Vagina (tissue), 2 donors: ENCODE measurements at regions not wholly inside any gene's neighbourhood (a gene's known extent, or its start where the extent isn't known, plus 50 kb on each side); places are given as distances from the start of the nearest gene placed in this dataset.

Source experiments
- CTCF ChIP-seq, 3 experiments: fragments of 450-650 bp in 2 of 3; fragments of 200-600 bp in 1 of 3; sonication (generic) in 1 of 3; IDR thresholded peaks; one replicate each; pipeline ENCODE4 v1.5.1; 2017 to 2019; ENCODE audit warnings: antibody characterized with exemption in 3 of 3, mild to moderate bottlenecking in 2 of 3, moderate library complexity in 2 of 3
- POLR2A ChIP-seq, 2 donors: fragments of 450-650 bp; IDR thresholded peaks; one replicate each; pipeline ENCODE4 v1.6.1; 2017; ENCODE audit warnings: antibody characterized with exemption in 2 of 2, mild to moderate bottlenecking in 2 of 2, moderate library complexity in 2 of 2
- POLR2AphosphoS5 ChIP-seq, 2 donors: sonication (generic); formaldehyde crosslinking; IDR thresholded peaks; one replicate each; pipeline ENCODE4 v1.9.0; 2017; ENCODE audit warnings: antibody characterized with exemption in 2 of 2, mild to moderate bottlenecking in 2 of 2, low read depth in 1 of 2; ENCODE audit not compliant: insufficient read depth in 1 of 2

DNA sequence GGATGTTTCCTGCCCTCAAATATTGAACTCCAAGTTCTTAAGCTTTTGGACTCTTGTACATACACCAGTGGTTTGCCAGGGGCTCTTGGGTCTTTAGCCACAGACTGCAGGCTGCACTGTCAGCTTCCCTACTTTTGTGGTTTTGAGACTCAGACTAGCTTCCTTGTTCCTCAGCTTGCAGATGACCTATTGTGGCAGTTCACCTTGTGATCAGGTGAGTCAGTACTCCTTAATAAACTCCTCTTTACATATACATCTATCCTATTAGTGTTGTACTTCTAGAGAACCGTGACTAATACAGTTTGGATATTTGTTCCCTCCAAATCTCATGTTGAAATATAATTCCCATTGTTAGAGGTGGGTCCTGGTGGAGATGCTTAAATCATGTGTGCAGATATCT lies 681.9 kb upstream of the ARRDC3 start:
- TF ChIP-seq POLR2AphosphoS5 (IDR thresholded peaks at IDR 0.05; ENCODE audit: insufficient read depth in 1 of 2, low read depth in 1 of 2) (no peak), POLR2A (IDR thresholded peaks at IDR 0.05) (no peak), CTCF (IDR thresholded peaks at IDR 0.05) (no peak)
